Dermis microvascular lymphatic vessel endothelial cell (primary cell): ENCODE measurements at regions not wholly inside any gene's neighbourhood (a gene's known extent, or its start where the extent isn't known, plus 50 kb on each side); places are given as distances from the start of the nearest gene placed in this dataset.

Experiments
- DNase-seq, 2 donors: peaks; one replicate each; pipeline versions ENCODE4 v3.0.0 to v3.0.0-alpha.2; 2010; ENCODE audit warnings: low read depth in 2 of 2

- no peak for DNase-seq
Measured at GRCh38 chr12:12016284-12017100, 54.2 kb upstream of the BCL2L14 start.

- peak in 1 of 2 donors; percentile 12 for DNase-seq
Measured at GRCh38 chr12:12017135-12017581, 53.6 kb upstream of the BCL2L14 start.

- DNase-seq: no peak
Measured at GRCh38 chr12:12017798-12018197, 52.9 kb upstream of the BCL2L14 start.

- DNase-seq: no peak
Measured at GRCh38 chr12:12018454-12018853, 52.3 kb upstream of the BCL2L14 start.

GRCh38 chr12:12019881-12020280 lies 50.9 kb upstream of the BCL2L14 start:
- no peak for DNase-seq

- DNase-seq: no peak
Measured at GRCh38 chr12:12020762-12021161, 50.0 kb upstream of the BCL2L14 start.
